Trophoblast cell (in vitro differentiated cells and primary cell): ENCODE measurements at regions not wholly inside any gene's neighbourhood (a gene's known extent, or its start where the extent isn't known, plus 50 kb on each side); places are given as distances from the start of the nearest gene placed in this dataset.

Experiments
- DNase-seq, 2 donors: peaks; one replicate each; pipeline ENCODE4 v3.0.0-alpha.2; 2016
- H2AFZ ChIP-seq: 2 replicates; pipeline ENCODE4 v1.6.1; 2013; ENCODE audit warnings: low read length, moderate library complexity, mild to moderate bottlenecking; ENCODE audit not compliant: insufficient read depth, poor library complexity
- H2AK5ac ChIP-seq: 2 replicates; pipeline ENCODE4 v1.6.1; 2013; ENCODE audit warnings: mild to moderate bottlenecking, low read length
- H2BK120ac ChIP-seq: 2 replicates; pipeline ENCODE4 v1.6.1; 2013; ENCODE audit warnings: low read length, mild to moderate bottlenecking, moderate library complexity; ENCODE audit not compliant: insufficient read depth, poor library complexity
- H2BK12ac ChIP-seq: 2 replicates; pipeline ENCODE4 v1.6.1; 2013; ENCODE audit warnings: mild to moderate bottlenecking, low read length, moderate library complexity
- H2BK5ac ChIP-seq: 2 replicates; pipeline ENCODE4 v1.6.1; 2013; ENCODE audit warnings: low read length, low read depth, moderate library complexity, mild to moderate bottlenecking; ENCODE audit not compliant: poor library complexity
- H3K14ac ChIP-seq: 2 replicates; pipeline ENCODE4 v1.6.1; 2013; ENCODE audit warnings: mild to moderate bottlenecking, low read length
- H3K18ac ChIP-seq: 2 replicates; pipeline ENCODE4 v1.6.1; 2013; ENCODE audit warnings: mild to moderate bottlenecking, low read length
- H3K23ac ChIP-seq: 2 replicates; pipeline ENCODE4 v1.6.1; 2013; ENCODE audit warnings: low read length
- H3K27ac ChIP-seq: 2 replicates; pipeline ENCODE4 v1.5.1; 2013; ENCODE audit warnings: low read depth, mild to moderate bottlenecking, inconsistent platforms, low read length, moderate library complexity
- H3K27me3 ChIP-seq: 2 replicates; pipeline ENCODE4 v1.6.1; 2013; ENCODE audit warnings: inconsistent platforms, mild to moderate bottlenecking, low read length, moderate library complexity; ENCODE audit not compliant: insufficient read depth
- H3K36me3 ChIP-seq, 2 experiments: 1 replicate in 1 of 2; 2 replicates in 1 of 2; pipeline ENCODE4 v1.6.1; 2013; ENCODE audit warnings: low read length in 2 of 2, mild to moderate bottlenecking in 2 of 2, moderate library complexity in 1 of 2; ENCODE audit not compliant: insufficient read depth in 2 of 2, control insufficient read depth in 1 of 2
- H3K4ac ChIP-seq: 2 replicates; pipeline ENCODE4 v1.6.1; 2013; ENCODE audit warnings: low read depth, mild to moderate bottlenecking, low read length, moderate library complexity
- H3K4me1 ChIP-seq, 2 experiments: 1 replicate in 1 of 2; 2 replicates in 1 of 2; pipeline ENCODE4 v1.6.1; 2013; ENCODE audit warnings: low read length in 2 of 2, mild to moderate bottlenecking in 2 of 2, moderate library complexity in 1 of 2; ENCODE audit not compliant: insufficient read depth in 2 of 2, control insufficient read depth in 1 of 2
- H3K4me2 ChIP-seq: 2 replicates; pipeline ENCODE4 v1.6.1; 2013; ENCODE audit warnings: inconsistent platforms, mild to moderate bottlenecking, low read length, moderate library complexity
- H3K4me3 ChIP-seq: 2 replicates; pipeline ENCODE4 v1.5.1; 2013; ENCODE audit warnings: mild to moderate bottlenecking, low read depth, low read length, inconsistent platforms
- H3K79me1 ChIP-seq: one replicate; pipeline ENCODE4 v1.6.1; 2013; ENCODE audit warnings: low read length
- H3K79me2 ChIP-seq: 2 replicates; pipeline ENCODE4 v1.6.1; 2013; ENCODE audit warnings: low read length, mild to moderate bottlenecking; ENCODE audit not compliant: control insufficient read depth, insufficient read depth, poor library complexity
- H3K9ac ChIP-seq: 2 replicates; pipeline ENCODE4 v1.6.1; 2013; ENCODE audit warnings: mild to moderate bottlenecking, low read length
- H3K9me3 ChIP-seq: 2 replicates; pipeline ENCODE4 v1.6.1; 2013; ENCODE audit warnings: low read depth, mild to moderate bottlenecking, control low read depth, inconsistent platforms, low read length; ENCODE audit not compliant: insufficient read depth
- H4K12ac ChIP-seq: 2 replicates; pipeline ENCODE4 v1.6.1; 2013; ENCODE audit warnings: low read depth, mild to moderate bottlenecking, low read length, moderate library complexity
- H4K8ac ChIP-seq: 2 replicates; pipeline ENCODE4 v1.6.1; 2013; ENCODE audit warnings: low read depth, mild to moderate bottlenecking, low read length, moderate library complexity
- H4K91ac ChIP-seq: one replicate; pipeline ENCODE4 v1.6.1; 2013; ENCODE audit warnings: low read depth, mild to moderate bottlenecking, low read length, moderate library complexity
- WGBS: extraction: QIAGEN DNeasy Blood & Tissue Kit; methylation state at CpG from one replicate; pipeline ENCODE4 v1.1.7; 2013; ENCODE audit warnings: missing lambda C conversion rate; ENCODE audit not compliant: insufficient read length, insufficient coverage; ENCODE audit errors: extremely low coverage; 5-methylcytosine and 5-hydroxymethylcytosine counted together

DNA sequence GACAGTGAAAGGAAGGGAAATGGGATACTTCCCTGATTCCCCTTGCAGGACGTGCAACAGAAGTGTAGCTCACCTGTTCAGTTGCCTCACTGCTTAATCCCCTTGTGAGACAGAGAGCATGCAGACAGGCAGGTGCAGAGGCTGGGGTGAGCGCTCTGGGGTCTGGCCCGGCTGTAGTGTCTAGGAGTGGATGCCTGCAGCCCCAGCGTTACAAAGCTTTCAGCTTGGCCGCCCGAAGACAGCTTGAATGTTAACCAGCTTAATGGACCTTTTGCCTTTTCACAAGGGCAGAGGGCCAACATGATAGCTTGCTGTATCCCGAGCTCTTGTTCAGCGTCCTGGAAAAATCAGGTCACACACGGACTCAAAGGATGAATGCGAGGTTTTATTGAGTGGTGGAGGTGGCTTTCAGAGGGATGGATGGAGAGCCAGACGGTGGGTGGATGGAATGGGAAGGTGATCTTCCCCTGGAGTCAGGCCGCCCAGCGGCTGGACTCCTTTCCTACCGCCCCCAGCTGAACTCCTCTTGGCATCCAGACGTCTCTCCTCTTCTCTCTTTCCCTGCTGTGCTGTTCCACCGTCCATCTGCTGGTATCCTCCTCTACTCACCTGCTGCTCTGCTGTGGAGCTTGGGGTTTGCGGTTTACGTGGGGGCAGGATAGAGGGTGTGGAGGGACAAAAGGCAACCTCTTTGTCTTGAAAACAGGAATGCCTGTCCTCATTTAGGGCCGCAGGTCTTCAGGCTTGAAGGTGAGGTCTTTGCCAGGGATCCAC, 86.2 kb upstream of the RESF1 start:
- Histone ChIP-seq H3K27ac (no peak overlapping the region), H3K4me2 (no peak overlapping the region), H2BK12ac (no peak overlapping the region), H3K4me1 (peaks cover 8 to 14% of the 10 kb centered on the region in 2 experiments), H3K9me3 (peaks cover 3% of the 10 kb centered on the region), H3K4me3 (no peak overlapping the region), H3K36me3 (no peaks in the 10 kb centered on the region), H4K8ac (no peak overlapping the region), H2AK5ac (no peak overlapping the region), H2BK5ac (no peak overlapping the region), H3K79me1 (peaks cover 6% of the 10 kb centered on the region), H3K18ac (no peak overlapping the region), H3K14ac (no peak overlapping the region), H4K91ac (no peak overlapping the region), H2BK120ac (no peak overlapping the region), H4K12ac (no peak overlapping the region), H3K9ac (no peak overlapping the region), H3K23ac (no peak overlapping the region), H3K4ac (no peak overlapping the region), H3K27me3 (no peaks in the 10 kb centered on the region), H2AFZ (no peak overlapping the region), H3K79me2 (no peaks in the 10 kb centered on the region)
- WGBS, result no CpG with 5 or more reads among the region's 19 CpGs
- DNase-seq, result no peak

DNA sequence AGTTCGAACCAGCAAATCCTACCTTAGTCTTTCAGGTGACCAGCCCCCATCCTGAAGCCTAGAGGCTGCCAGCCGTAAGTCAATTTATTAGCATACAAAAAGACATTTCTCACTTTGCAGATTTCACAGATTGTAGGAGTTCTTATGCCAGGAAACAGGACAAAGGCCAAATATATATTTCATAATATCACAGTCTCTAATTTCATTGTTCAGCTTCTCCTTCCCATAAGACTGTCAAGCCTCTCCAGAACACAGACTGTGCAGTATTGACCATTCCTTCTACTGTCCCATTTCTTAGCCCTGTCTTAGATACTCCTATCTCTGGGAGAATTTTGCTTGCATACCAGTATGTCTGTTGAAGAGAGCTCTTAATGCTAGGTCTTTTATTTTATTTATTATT, 89.2 kb upstream of the RESF1 start:
- no peak overlapping the region for H2BK5ac ChIP-seq
- H3K18ac ChIP-seq, result no peak overlapping the region
- H2AFZ ChIP-seq, result no peak overlapping the region
- no peak overlapping the region for H2AK5ac ChIP-seq
- no peak overlapping the region for H3K4me3 ChIP-seq
- peaks cover 3% of the 10 kb centered on the region in 2 experiments for H3K4me1 ChIP-seq
- peaks cover 5% of the 10 kb centered on the region for H3K79me1 ChIP-seq
- no peak for DNase-seq
- no peak overlapping the region for H2BK12ac ChIP-seq
- H3K27me3 ChIP-seq, result no peaks in the 10 kb centered on the region
- no peak overlapping the region for H3K14ac ChIP-seq
- no peak overlapping the region for H3K27ac ChIP-seq
- no peak overlapping the region for H4K12ac ChIP-seq
- WGBS, result no CpG with 5 or more reads among the region's 2 CpGs
- no peak overlapping the region for H3K4ac ChIP-seq
- no peak overlapping the region for H2BK120ac ChIP-seq
- no peak overlapping the region for H3K4me2 ChIP-seq
- H3K79me2 ChIP-seq, result no peaks in the 10 kb centered on the region
- no peak overlapping the region for H3K23ac ChIP-seq
- no peak overlapping the region for H4K91ac ChIP-seq
- H3K9ac ChIP-seq, result no peak overlapping the region
- no peak overlapping the region for H4K8ac ChIP-seq
- H3K36me3 ChIP-seq, result no peaks in the 10 kb centered on the region
- peaks cover 3% of the 10 kb centered on the region for H3K9me3 ChIP-seq

DNA sequence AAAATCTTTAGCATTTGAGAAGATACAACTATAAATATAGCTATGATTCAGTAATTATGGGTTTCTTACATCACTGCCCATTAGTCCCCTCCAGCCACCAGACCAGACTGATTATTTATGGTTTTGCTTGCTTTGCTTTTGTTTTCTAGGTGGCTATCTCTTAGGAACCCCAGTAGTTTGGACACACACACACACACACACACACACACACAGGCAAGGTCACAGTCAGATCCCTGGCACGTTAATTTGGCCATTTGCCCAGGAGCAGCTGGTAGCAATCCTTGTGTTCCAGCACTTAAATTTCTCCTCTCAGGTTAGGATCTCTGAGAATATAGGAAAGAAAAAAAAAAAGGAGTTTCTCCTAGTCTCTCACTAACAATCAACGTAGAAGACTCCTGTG, 90.2 kb upstream of the RESF1 start:
- no CpG with 5 or more reads among the region's 2 CpGs for WGBS
- H3K14ac ChIP-seq, result no peak overlapping the region
- H2AK5ac ChIP-seq, result no peak overlapping the region
- H2BK12ac ChIP-seq, result no peak overlapping the region
- DNase-seq, result no peak
- H2BK120ac ChIP-seq, result no peak overlapping the region
- no peaks in the 10 kb centered on the region for H3K36me3 ChIP-seq
- no peaks in the 10 kb centered on the region for H3K79me2 ChIP-seq
- no peak overlapping the region for H3K4me3 ChIP-seq
- H4K8ac ChIP-seq, result no peak overlapping the region
- no peak overlapping the region for H2AFZ ChIP-seq
- H3K18ac ChIP-seq, result no peak overlapping the region
- no peak overlapping the region for H3K23ac ChIP-seq
- no peaks in the 10 kb centered on the region for H3K79me1 ChIP-seq
- H2BK5ac ChIP-seq, result no peak overlapping the region
- peaks cover 3% of the 10 kb centered on the region for H3K9me3 ChIP-seq
- H3K27me3 ChIP-seq, result no peaks in the 10 kb centered on the region
- H3K27ac ChIP-seq, result no peak overlapping the region
- no peak overlapping the region for H3K9ac ChIP-seq
- H4K12ac ChIP-seq, result no peak overlapping the region
- H3K4me2 ChIP-seq, result no peak overlapping the region
- H3K4me1 ChIP-seq, result no peaks in the 10 kb centered on the region
- H4K91ac ChIP-seq, result no peak overlapping the region
- H3K4ac ChIP-seq, result no peak overlapping the region

DNA sequence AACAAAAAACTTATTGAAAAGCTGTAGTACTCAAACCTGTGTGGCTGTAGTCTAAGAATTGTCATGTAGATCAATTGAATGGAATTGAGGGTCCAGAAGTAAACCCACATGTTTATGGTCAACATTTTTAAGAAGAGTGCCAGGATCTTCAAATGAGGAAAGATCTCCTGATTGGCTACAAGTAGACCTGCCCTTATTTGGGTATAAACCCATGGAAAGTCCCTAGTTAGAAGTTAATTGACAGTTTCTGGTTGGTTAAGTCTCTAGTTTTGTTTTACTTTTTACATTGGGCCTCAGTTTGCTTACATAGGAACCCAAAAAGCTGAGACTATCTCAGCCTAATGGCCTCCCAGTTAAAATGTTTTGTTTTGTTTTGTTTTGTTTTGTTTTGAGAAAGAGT, 91.9 kb upstream of the RESF1 start:
- Histone ChIP-seq H3K79me1 (no peaks in the 10 kb centered on the region), H3K23ac (no peak overlapping the region), H2AFZ (no peak overlapping the region), H2BK120ac (no peak overlapping the region), H4K12ac (no peak overlapping the region), H3K4me2 (no peak overlapping the region), H2BK12ac (no peak overlapping the region), H3K18ac (no peak overlapping the region), H3K4me1 (no peaks in the 10 kb centered on the region), H3K4ac (no peak overlapping the region), H2AK5ac (no peak overlapping the region), H3K4me3 (no peak overlapping the region), H3K9ac (no peak overlapping the region), H3K27me3 (no peaks in the 10 kb centered on the region), H3K79me2 (no peaks in the 10 kb centered on the region), H3K9me3 (no peaks in the 10 kb centered on the region), H3K27ac (no peak overlapping the region), H3K36me3 (no peaks in the 10 kb centered on the region), H3K14ac (no peak overlapping the region), H2BK5ac (no peak overlapping the region), H4K8ac (no peak overlapping the region), H4K91ac (no peak overlapping the region)
- DNase-seq, result no peak
